ACC112 (cell line): ENCODE measurements at regions not wholly inside any gene's neighbourhood (a gene's known extent, or its start where the extent isn't known, plus 50 kb on each side); places are given as distances from the start of the nearest gene placed in this dataset.
"Not testable (repeated sequence)": the region's sequence is repeated elsewhere in the genome, so short reads cannot be mapped to it uniquely, and the experiment has no call there.

Experiments used
- H2AFZ ChIP-seq: fragments of 200-600 bp; sonication (generic); one replicate; pipeline ENCODE4 v1.6.0; 2017; ENCODE audit warnings: antibody characterized with exemption, low read length; ENCODE audit not compliant: unreplicated experiment
- H3K27ac ChIP-seq: fragments of 200-600 bp; sonication (generic); 2 replicates; pipeline ENCODE4 v1.5.1; 2014; ENCODE audit warnings: low read depth, mild to moderate bottlenecking, antibody characterized with exemption, low read length, moderate library complexity
- H3K27me3 ChIP-seq: fragments of 200-600 bp; sonication (generic); 2 replicates; pipeline ENCODE4 v1.6.1; 2014; ENCODE audit warnings: mild to moderate bottlenecking, antibody characterized with exemption, low read length, moderate library complexity, mixed read lengths; ENCODE audit not compliant: insufficient read depth
- H3K36me3 ChIP-seq: fragments of 200-600 bp; sonication (generic); 2 replicates; pipeline ENCODE4 v1.6.1; 2016; ENCODE audit warnings: mild to moderate bottlenecking, antibody characterized with exemption, low read length, moderate library complexity, mixed read lengths; ENCODE audit not compliant: insufficient read depth
- H3K4me1 ChIP-seq: fragments of 200-600 bp; sonication (generic); one replicate; pipeline ENCODE4 v1.6.1; 2016; ENCODE audit warnings: low read length, mixed read lengths; ENCODE audit not compliant: insufficient read depth, unreplicated experiment, control insufficient read depth
- H3K4me3 ChIP-seq: fragments of 200-600 bp; sonication (generic); 2 replicates; pipeline ENCODE4 v1.5.1; 2014; ENCODE audit warnings: mild to moderate bottlenecking, low read depth, low read length
- H3K79me2 ChIP-seq: fragments of 200-600 bp; sonication (generic); one replicate; pipeline ENCODE4 v1.6.0; 2016; ENCODE audit warnings: low read length; ENCODE audit not compliant: control insufficient read depth, unreplicated experiment, insufficient read depth

DNA sequence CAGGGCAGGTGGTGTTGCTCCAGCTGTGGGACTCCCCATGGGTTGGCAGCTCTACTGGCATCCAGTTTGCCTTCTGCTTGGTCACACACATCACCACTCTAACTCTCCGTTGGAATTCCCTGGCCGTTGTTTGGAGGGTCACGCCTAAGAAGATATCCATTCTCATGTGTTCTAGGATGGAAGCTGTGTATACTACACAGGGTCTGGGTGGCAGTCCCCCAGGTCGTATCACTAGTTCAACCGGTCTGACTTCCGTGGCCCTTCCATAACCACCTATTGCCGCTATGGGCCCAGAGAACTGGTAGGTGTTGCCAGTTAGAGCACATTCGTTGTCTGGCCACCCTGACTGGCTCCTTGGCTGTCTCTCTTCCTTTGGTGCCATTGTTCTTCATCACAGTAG lies 456.3 kb downstream of the TMEM121 start:
- Histone ChIP-seq H2AFZ (no peak overlapping the region), H3K79me2 (no peaks in the 10 kb centered on the region), H3K27me3 (no peaks in the 10 kb centered on the region), H3K4me3 (no peak overlapping the region), H3K36me3 (no peaks in the 10 kb centered on the region), H3K4me1 (no peaks in the 10 kb centered on the region), H3K27ac (no peak overlapping the region)

DNA sequence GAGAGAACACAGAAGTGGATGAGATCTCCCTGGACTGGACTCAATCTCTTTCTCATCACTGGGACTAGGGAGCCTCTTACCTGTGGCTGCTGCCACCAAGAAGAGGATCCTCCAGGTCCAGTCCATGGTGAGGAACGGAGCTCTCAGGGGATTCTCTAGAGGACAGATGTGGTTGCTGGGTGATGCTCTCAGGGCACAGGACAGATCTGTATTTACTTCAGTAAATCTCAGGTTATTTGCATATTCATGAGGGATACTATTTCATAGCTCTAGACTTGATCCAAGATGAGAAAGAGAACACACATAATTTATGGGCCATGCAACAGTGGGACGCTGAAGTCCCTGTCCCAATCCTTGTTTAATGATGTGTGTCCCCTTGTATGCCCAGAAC lies 460.5 kb downstream of the TMEM121 start:
- no peaks in the 10 kb centered on the region for H3K27me3 ChIP-seq
- no peaks in the 10 kb centered on the region for H3K36me3 ChIP-seq
- H3K4me1 ChIP-seq, result no peaks in the 10 kb centered on the region
- H3K79me2 ChIP-seq, result no peaks in the 10 kb centered on the region
- no peak overlapping the region for H2AFZ ChIP-seq
- H3K27ac ChIP-seq, result no peak overlapping the region
- no peak overlapping the region for H3K4me3 ChIP-seq

DNA sequence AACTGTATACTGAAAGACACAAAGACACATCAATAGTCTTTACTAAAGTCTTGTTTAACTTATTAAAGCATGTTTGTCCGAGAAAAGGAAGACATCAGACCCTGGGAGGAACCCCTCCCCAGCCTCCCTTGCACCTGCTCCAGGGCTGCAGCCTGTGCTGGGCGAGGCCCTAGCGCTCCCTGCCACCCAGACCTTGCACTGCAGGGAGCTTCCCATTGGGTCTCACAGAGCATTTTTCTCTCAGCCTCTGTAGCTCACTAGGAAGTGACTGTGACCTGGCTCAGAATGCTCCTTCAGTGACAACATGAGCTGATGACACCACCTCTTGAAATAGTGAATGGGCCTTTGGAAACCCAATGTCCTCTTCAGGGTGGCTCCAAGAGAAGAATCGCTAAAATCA lies 461.2 kb downstream of the TMEM121 start:
- H2AFZ ChIP-seq, result no peak overlapping the region

DNA sequence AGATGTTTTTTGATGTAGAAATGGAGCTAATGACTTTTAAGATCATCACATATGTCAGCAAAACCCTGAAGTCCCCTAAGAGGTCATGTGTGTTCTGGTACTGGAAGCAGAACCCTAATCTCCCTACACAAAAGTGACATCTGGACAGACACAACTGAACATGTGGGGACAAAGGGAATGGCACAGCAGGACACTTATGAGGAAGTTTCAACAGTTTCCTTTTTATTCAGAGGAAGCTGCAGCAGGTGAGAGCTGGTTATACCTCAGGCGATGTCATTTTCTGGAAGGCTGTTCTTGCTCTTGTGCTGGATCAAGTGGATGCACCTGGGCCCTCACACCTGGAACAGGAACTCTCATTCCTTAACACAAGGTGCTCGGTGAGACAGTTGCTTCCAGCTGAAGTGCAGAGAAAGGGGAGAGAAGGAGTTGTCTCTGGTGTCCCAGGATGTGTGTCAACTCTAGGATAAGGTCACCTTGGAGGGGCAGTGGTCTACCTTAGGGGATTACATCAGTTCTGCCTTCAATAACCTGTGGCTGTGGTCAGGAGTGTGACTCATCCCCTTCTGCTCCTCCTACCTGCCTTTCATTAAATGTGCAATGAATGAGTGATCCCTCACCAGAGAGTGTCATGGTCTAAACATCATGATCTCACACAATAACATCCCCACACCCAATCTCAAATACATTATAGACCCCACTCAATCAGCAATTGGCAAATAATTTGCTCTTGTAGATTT lies 463.4 kb downstream of the TMEM121 start:
- Histone ChIP-seq H2AFZ (no peak overlapping the region), H3K79me2 (no peaks in the 10 kb centered on the region), H3K27ac (no peak overlapping the region), H3K27me3 (no peaks in the 10 kb centered on the region), H3K36me3 (no peaks in the 10 kb centered on the region), H3K4me1 (no peaks in the 10 kb centered on the region), H3K4me3 (no peak overlapping the region)

More for the DNA sequence above, 461.2 kb downstream of the TMEM121 start:
- H3K27ac ChIP-seq, result no peak overlapping the region
- H3K79me2 ChIP-seq, result no peaks in the 10 kb centered on the region
- H3K4me3 ChIP-seq, result no peak overlapping the region
- H3K4me1 ChIP-seq, result no peaks in the 10 kb centered on the region
- H3K27me3 ChIP-seq, result no peaks in the 10 kb centered on the region
- H3K36me3 ChIP-seq, result no peaks in the 10 kb centered on the region

DNA sequence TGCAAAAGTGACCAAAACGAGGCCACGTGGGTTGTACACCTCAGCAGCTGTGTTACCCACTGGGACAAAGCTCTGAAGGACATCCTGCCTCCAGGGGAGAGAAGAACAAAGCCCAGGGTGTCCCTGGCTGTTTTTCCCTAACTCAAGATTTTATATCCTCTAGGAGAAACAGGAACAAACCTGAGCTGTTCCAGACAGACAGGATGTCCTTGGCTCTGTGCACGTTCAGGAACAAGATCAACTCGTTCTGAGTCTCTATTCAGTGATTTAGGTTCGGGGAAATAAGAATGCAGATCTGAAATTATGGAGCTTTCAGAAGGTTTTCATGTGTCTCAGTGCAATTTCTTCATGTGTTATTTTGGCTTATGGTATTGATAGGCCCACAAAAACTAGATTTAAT lies 465.3 kb downstream of the TMEM121 start:
- H3K79me2 ChIP-seq, H2AFZ ChIP-seq, H3K27me3 ChIP-seq, H3K4me3 ChIP-seq, H3K4me1 ChIP-seq, H3K36me3 ChIP-seq, H3K27ac ChIP-seq: not testable (repeated sequence)

DNA sequence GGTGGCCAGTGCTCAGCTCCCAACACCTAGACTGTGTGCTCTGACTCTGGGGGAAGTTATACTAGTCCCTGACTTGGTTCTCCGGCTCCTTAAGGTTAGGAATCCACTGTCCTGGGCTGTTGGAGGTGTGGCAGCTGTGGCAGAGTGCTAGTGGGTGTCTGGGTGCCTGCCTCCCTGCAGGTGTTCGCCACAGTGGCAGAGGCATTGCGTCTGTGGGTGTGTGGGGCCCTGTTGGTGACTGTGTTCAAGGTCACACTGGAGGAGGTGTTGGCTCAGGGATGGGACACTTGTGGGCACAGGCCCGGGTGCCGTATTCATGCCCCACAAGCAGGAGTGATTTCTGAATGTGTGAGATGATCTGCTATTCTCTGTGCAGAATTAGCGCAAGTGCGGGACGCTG lies 467.4 kb downstream of the TMEM121 start:
- H2AFZ ChIP-seq, result no peak overlapping the region
- no peak overlapping the region for H3K27ac ChIP-seq
- no peaks in the 10 kb centered on the region for H3K4me1 ChIP-seq

DNA sequence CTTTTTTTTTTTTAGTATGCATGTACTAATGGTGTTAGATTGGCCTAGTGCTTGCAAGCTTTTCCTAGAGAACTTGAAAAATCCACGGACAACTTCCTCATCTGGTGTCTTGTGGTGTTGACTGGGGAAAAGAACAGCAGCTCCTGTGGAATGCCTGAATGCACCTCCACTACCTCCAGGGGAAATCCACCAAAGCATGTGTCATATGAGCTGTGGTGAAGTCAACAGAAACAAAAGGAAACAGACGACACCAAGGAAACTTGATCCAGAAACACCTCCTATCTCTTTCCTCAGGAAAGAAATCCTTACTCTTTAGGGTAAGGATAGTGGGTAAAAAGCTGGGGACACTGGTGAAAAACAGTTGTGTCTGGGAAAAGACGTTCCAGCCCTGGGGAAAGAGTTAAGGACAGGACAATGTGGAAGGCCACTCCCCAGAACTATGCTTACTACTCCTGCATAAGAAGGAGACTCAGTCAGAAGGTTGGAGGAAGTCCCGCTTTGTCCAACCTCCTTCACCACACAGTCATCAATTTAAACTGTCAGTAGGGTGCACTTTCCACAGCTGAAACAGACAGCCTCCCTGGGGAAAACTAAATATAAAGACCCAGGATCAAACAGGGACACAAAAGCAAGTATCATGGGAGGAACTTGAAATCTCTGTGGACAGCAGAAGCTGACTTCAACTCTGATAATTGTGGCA lies 468.8 kb downstream of the TMEM121 start:
- not testable (repeated sequence) for H3K4me3 ChIP-seq, H3K27ac ChIP-seq, H2AFZ ChIP-seq, H3K79me2 ChIP-seq, H3K36me3 ChIP-seq, H3K27me3 ChIP-seq, H3K4me1 ChIP-seq

More for the DNA sequence above, 467.4 kb downstream of the TMEM121 start:
- no peaks in the 10 kb centered on the region for H3K36me3 ChIP-seq
- H3K4me3 ChIP-seq, result no peak overlapping the region
- H3K27me3 ChIP-seq, result no peaks in the 10 kb centered on the region
- no peaks in the 10 kb centered on the region for H3K79me2 ChIP-seq

DNA sequence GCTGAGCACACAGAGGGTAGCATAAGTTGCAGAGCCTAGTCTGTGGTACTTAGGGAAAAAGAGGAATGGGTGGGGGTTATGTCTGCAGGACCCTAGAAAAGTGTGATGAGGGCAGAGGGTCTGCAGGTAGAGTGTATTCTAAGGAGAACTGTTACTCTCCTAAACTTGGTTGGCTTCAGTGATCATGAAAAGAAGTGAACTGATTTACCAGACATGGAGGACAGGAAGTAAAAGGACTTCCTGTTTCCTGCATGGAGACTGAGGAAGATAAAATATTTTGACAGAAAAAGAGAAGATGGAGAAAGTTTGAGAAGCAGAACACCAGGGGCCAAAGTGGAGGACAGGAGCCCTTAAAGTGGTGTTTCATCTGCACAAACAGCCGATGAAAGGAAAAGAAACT lies 472.2 kb downstream of the TMEM121 start:
- not testable (repeated sequence) for H2AFZ ChIP-seq, H3K79me2 ChIP-seq, H3K36me3 ChIP-seq, H3K27ac ChIP-seq, H3K4me1 ChIP-seq, H3K4me3 ChIP-seq, H3K27me3 ChIP-seq

DNA sequence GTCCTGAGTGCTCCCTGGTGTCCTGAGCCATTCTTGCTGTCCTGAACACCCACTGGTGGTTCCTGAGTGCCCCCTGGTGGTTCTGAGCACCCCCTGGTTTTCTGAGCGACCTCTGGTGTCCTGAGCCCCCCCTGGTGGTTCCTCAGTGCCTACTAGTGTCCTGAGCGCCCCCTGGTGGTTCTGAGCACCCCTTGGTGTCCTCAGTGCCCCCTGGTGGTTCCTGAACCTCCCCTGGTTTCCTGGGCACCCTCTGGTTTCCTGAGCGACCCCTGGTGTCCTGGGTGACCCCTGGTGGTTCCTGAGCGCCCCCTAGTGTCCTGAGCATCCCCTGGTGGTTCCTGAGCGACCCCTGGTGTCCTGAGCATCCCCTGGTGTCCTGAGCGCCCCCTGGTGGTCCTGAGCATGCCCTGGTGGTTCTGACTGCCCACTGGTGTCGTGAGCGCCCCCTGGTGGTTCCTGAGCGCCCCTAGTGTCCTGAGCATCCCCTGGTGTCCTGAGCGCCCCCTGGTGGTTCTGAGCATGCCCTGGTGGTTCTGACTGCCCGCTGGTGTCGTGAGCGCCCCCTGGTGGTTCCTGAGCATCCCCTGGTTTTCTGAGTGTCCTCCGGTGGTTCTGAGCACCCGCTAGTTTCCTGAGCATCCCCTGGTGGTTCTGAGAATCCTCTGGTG lies 473.1 kb downstream of the TMEM121 start:
- H3K27me3 ChIP-seq, result no peaks in the 10 kb centered on the region
- H3K27ac ChIP-seq, result no peak overlapping the region
- no peak overlapping the region for H2AFZ ChIP-seq
- H3K4me3 ChIP-seq, result no peak overlapping the region
- H3K4me1 ChIP-seq, result no peaks in the 10 kb centered on the region
- H3K36me3 ChIP-seq, result no peaks in the 10 kb centered on the region
- H3K79me2 ChIP-seq, result no peaks in the 10 kb centered on the region

DNA sequence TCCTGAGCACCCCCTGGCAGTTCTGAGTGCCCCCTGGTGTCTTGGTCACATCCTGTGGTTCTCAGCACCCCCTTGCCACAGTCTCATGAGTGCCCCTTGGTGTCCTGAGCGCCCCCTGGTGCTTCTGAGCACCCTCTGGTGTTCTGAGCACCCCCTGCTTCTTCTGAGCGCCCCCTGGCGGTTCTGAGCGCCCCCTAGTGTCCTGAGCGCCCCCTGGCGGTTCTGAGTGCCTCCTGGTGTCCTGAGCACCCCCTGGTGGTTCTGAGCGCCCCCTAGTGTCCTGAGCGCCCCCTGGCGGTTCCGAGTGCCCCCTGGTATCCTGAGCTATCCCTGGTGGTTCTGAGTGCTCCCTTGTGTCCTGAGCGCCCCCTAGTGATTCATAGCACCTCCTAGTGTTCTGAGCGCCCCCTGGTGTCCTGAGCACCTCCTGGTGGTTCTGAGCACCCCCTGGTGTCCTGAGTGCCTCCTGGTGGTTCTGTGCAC lies 473.7 kb downstream of the TMEM121 start:
- not testable (repeated sequence) for H3K27me3 ChIP-seq, H3K4me1 ChIP-seq, H3K36me3 ChIP-seq, H3K4me3 ChIP-seq, H3K27ac ChIP-seq, H3K79me2 ChIP-seq, H2AFZ ChIP-seq

DNA sequence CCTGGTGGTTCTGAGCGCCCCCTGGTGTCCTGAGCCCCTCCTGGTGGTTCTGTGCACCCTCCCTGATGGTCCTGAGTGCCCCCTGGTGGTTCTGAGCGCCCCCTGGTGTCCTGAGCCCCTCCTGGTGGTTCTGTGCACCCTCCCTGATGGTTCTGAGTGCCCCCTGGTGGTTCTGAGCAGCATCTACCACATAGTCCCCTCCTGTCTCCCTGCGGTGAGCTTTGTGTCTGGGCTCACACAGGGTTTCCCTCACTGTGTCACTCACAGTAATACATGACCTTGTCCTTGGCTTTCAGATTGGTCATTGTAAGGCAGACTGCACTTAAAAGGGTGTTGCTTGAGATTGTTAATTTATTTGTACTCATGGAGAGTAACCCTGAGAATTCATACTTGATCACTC lies 474.9 kb downstream of the TMEM121 start:
- H3K27me3 ChIP-seq, H3K79me2 ChIP-seq, H3K4me3 ChIP-seq, H3K36me3 ChIP-seq, H3K27ac ChIP-seq, H2AFZ ChIP-seq, H3K4me1 ChIP-seq: not testable (repeated sequence)
